ENCODE measurements at regions not wholly inside any gene's neighbourhood (a gene's known extent, or its start where the extent isn't known, plus 50 kb on each side); places are given as distances from the start of the nearest gene placed in this dataset.

DNA sequence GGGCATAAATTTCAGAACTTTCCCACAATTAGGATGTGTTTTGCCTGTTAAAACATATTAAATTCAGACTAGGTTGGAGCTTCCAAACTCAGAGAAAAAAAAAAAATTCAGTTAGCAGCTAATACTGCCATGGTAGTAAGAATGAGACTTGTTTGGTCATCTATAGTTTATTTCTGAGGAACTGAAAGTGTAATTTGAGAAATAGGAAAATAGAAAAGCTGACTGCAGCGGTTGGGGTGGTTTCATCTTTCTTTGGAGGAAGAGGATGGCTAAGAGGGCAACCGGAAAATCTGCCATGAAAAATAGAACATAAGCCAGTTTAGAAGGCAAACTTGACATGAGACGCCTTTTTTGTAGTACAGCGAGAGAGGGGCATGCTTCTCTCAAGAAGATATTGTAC is 371.2 kb upstream of the ROBO2 start:
- no peak for TF ChIP-seq EP300 (IDR thresholded peaks at IDR 0.05; ENCODE audit: borderline replicate concordance)
- TF ChIP-seq, protein P1, sequence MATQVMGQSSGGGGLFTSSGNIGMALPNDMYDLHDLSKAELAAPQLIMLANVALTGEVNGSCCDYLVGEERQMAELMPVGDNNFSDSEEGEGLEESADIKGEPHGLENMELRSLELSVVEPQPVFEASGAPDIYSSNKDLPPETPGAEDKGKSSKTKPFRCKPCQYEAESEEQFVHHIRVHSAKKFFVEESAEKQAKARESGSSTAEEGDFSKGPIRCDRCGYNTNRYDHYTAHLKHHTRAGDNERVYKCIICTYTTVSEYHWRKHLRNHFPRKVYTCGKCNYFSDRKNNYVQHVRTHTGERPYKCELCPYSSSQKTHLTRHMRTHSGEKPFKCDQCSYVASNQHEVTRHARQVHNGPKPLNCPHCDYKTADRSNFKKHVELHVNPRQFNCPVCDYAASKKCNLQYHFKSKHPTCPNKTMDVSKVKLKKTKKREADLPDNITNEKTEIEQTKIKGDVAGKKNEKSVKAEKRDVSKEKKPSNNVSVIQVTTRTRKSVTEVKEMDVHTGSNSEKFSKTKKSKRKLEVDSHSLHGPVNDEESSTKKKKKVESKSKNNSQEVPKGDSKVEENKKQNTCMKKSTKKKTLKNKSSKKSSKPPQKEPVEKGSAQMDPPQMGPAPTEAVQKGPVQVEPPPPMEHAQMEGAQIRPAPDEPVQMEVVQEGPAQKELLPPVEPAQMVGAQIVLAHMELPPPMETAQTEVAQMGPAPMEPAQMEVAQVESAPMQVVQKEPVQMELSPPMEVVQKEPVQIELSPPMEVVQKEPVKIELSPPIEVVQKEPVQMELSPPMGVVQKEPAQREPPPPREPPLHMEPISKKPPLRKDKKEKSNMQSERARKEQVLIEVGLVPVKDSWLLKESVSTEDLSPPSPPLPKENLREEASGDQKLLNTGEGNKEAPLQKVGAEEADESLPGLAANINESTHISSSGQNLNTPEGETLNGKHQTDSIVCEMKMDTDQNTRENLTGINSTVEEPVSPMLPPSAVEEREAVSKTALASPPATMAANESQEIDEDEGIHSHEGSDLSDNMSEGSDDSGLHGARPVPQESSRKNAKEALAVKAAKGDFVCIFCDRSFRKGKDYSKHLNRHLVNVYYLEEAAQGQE (IDR thresholded peaks at IDR 0.05; ENCODE audit: low read depth), result no peak
- TF ChIP-seq FOXM1 (IDR thresholded peaks at IDR 0.05; ENCODE audit: borderline replicate concordance, low read depth), result no peak
- TF ChIP-seq YY1 (IDR thresholded peaks at IDR 0.05; ENCODE audit: low read depth), result no peak
- TF ChIP-seq, protein P2, sequence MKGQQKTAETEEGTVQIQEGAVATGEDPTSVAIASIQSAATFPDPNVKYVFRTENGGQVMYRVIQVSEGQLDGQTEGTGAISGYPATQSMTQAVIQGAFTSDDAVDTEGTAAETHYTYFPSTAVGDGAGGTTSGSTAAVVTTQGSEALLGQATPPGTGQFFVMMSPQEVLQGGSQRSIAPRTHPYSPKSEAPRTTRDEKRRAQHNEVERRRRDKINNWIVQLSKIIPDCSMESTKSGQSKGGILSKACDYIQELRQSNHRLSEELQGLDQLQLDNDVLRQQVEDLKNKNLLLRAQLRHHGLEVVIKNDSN (IDR thresholded peaks at IDR 0.05), result no peak
- no peak for TF ChIP-seq TAF1 (IDR thresholded peaks at IDR 0.05; ENCODE audit: low read depth)
- TF ChIP-seq CEBPB (IDR thresholded peaks at IDR 0.05), result no peak
- TF ChIP-seq, protein P3, sequence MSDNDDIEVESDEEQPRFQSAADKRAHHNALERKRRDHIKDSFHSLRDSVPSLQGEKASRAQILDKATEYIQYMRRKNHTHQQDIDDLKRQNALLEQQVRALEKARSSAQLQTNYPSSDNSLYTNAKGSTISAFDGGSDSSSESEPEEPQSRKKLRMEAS (IDR thresholded peaks at IDR 0.05), result no peak
- no peak for TF ChIP-seq RAD21 (IDR thresholded peaks at IDR 0.05; ENCODE audit: low read depth)
- no peak for TF ChIP-seq TCF12 (IDR thresholded peaks at IDR 0.05; ENCODE audit: low read depth)
